GM18499 (cell line): ENCODE measurements at regions not wholly inside any gene's neighbourhood (a gene's known extent, or its start where the extent isn't known, plus 50 kb on each side); places are given as distances from the start of the nearest gene placed in this dataset.

Experiments
- ATAC-seq: cut with Tn5 transposase; IDR thresholded peaks from one replicate; pipeline ENCODE4 v1.9.1; 2021; ENCODE audit warnings: moderate number of reproducible peaks; ENCODE audit not compliant: insufficient read depth, unreplicated experiment

- ATAC-seq: no peak
Measured at GRCh38 chr5:173793648-173794548, 94.3 kb upstream of the CPEB4 start.

GRCh38 chr5:173794901-173795416 lies 93.2 kb upstream of the CPEB4 start:
- no peak for ATAC-seq

- ATAC-seq: no peak
Measured at GRCh38 chr5:173795601-173796000, 92.5 kb upstream of the CPEB4 start.

- no peak for ATAC-seq
Measured at GRCh38 chr5:173796721-173797495, 91.2 kb upstream of the CPEB4 start.

GRCh38 chr5:173798127-173798810 lies 89.9 kb upstream of the CPEB4 start:
- no peak for ATAC-seq

- no peak for ATAC-seq
Measured at GRCh38 chr5:173800340-173800739, 87.8 kb upstream of the CPEB4 start.

- no peak for ATAC-seq
Measured at GRCh38 chr5:173801006-173801405, 87.1 kb upstream of the CPEB4 start.

GRCh38 chr5:173802670-173803165 lies 85.4 kb upstream of the CPEB4 start:
- no peak for ATAC-seq

GRCh38 chr5:173804579-173804978 lies 83.6 kb upstream of the CPEB4 start:
- ATAC-seq: no peak

- ATAC-seq: no peak
Measured at GRCh38 chr5:173806270-173807035, 81.7 kb upstream of the CPEB4 start.

GRCh38 chr5:173807181-173807655 lies 80.9 kb upstream of the CPEB4 start:
- ATAC-seq: no peak

- no peak for ATAC-seq
Measured at GRCh38 chr5:173808079-173808808, 79.9 kb upstream of the CPEB4 start.

- ATAC-seq: no peak
Measured at GRCh38 chr5:173809014-173809413, 79.1 kb upstream of the CPEB4 start.

- no peak for ATAC-seq
Measured at GRCh38 chr5:173812811-173813550, 75.2 kb upstream of the CPEB4 start.

- no peak for ATAC-seq
Measured at GRCh38 chr5:173814053-173814452, 74.1 kb upstream of the CPEB4 start.

GRCh38 chr5:173815571-173815970 lies 72.6 kb upstream of the CPEB4 start:
- ATAC-seq: no peak

GRCh38 chr5:173816728-173817127 lies 71.4 kb upstream of the CPEB4 start:
- no peak for ATAC-seq

GRCh38 chr5:173817561-173817960 lies 70.6 kb upstream of the CPEB4 start:
- ATAC-seq: no peak
